Mucosa of stomach (tissue), 1 donor: ENCODE measurements at regions not wholly inside any gene's neighbourhood (a gene's known extent, or its start where the extent isn't known, plus 50 kb on each side); places are given as distances from the start of the nearest gene placed in this dataset.
"Not testable (repeated sequence)": the region's sequence is repeated elsewhere in the genome, so short reads cannot be mapped to it uniquely, and the experiment has no call there.

Source experiments
- H3K27me3 ChIP-seq: one replicate; pipeline ENCODE4 v1.7.0; 2013; ENCODE audit warnings: mild to moderate bottlenecking, low read length; ENCODE audit not compliant: control insufficient read depth, insufficient read depth
- H3K36me3 ChIP-seq: one replicate; pipeline ENCODE4 v1.7.0; 2013; ENCODE audit warnings: low read length; ENCODE audit not compliant: control insufficient read depth, insufficient read depth
- H3K4me1 ChIP-seq: one replicate; pipeline ENCODE4 v1.7.0; 2013; ENCODE audit warnings: mild to moderate bottlenecking, low read length; ENCODE audit not compliant: control insufficient read depth, insufficient read depth
- H3K4me3 ChIP-seq: one replicate; pipeline ENCODE4 v1.7.0; 2013; ENCODE audit warnings: low read length
- H3K9ac ChIP-seq: one replicate; pipeline ENCODE4 v1.7.0; 2013; ENCODE audit warnings: mild to moderate bottlenecking, low read length, moderate library complexity
- H3K9me3 ChIP-seq: one replicate; pipeline ENCODE4 v1.7.0; 2013; ENCODE audit warnings: mild to moderate bottlenecking, low read length, moderate library complexity; ENCODE audit not compliant: control insufficient read depth
- donor health status: Pancreatic carcinoma.

DNA sequence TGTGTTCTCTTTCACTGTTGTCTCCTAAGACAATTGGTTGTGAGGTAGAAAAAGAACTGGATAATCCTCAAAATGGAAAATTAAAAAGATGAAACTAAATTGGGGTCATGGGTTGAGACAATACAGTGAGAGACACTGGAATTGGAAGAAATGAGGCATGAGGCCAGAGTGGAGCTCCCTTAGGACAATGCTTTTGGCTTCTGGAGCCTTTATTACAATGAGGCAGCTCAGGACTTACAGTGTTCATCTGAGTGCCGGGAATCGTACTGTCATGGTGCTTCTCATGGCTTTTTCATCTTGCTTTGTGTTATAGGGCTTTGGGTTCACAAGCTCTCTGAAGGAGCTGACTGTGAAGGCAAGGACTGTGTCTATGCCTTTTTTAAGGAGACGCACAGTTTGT is 293.5 kb downstream of the SOX2 start:
- Histone ChIP-seq H3K9me3 (no peaks in the 10 kb centered on the region), H3K27me3 (no peaks in the 10 kb centered on the region), H3K9ac (no peak overlapping the region), H3K4me1 (peaks cover 12% of the 10 kb centered on the region), H3K4me3 (no peak overlapping the region), H3K36me3 (no peaks in the 10 kb centered on the region)

DNA sequence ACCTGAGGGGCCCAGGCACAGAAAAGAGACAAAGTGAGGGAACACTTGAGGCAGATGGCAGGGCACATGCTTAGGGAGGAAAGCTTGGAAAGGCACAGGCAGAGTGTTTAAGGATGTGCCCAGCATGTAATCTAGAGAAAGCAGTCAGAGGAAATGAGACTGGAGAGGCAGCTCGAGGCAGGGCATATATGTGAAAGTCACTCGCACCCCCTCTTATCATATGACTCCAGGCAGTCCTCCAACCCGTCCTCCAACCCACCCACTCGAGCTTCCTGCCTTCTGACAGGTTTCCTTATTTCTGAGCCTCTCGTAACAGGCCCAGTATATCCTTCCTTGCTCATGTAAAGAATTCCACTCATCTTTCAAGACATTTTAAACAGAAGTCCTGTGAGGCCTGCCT is 294.0 kb downstream of the SOX2 start:
- Histone ChIP-seq H3K9me3 (no peaks in the 10 kb centered on the region), H3K9ac (no peak overlapping the region), H3K4me1 (peaks cover 7% of the 10 kb centered on the region), H3K27me3 (no peaks in the 10 kb centered on the region), H3K36me3 (no peaks in the 10 kb centered on the region), H3K4me3 (no peak overlapping the region)

DNA sequence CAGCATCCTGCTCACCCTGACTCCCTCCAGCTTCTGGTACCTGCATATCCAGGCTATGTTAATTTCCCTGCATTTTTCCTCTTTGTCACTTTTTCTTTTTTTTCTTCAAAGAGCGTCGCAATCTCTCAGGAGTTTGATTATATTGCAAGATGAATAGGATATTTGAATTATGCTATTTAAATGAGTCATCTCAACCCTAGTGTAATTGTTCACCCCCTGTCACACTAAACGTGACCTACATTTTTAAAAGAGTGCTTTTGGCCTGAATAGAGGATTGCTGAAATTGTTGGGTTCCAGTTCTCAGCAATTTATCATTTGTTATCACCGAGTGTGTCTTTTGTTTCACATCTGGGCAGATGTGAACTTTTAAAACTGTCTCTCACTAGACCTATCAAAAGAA is 294.7 kb downstream of the SOX2 start:
- Histone ChIP-seq H3K9me3 (no peaks in the 10 kb centered on the region), H3K36me3 (no peaks in the 10 kb centered on the region), H3K9ac (no peak overlapping the region), H3K4me1 (no peaks in the 10 kb centered on the region), H3K4me3 (no peak overlapping the region), H3K27me3 (no peaks in the 10 kb centered on the region)

- Histone ChIP-seq H3K9ac (no peak overlapping the region), H3K4me1 (no peaks in the 10 kb centered on the region), H3K9me3 (no peaks in the 10 kb centered on the region), H3K4me3 (no peak overlapping the region), H3K27me3 (no peaks in the 10 kb centered on the region), H3K36me3 (no peaks in the 10 kb centered on the region)
Observed at GRCh38 chr3:182007441-182007840, 295.7 kb downstream of the SOX2 start.

DNA sequence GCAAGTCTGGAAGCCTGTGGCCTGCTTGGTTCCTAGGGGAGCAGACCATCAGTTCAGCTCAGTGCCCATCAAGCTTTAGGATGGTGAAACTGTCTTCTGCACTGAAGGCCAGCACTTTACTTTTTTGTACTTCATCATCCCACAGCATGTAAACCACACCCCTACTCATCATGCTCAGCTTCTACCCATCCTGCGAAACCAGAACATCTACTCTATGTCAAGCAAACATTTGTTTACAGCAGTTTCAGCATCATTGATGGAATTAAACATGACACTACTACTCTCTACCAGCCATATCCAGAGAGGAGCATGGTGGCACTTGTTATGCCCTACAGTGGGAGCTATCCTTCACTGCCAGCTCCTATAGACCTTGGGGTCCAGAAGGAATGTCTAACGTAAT is 306.6 kb downstream of the SOX2 start:
- H3K4me3 ChIP-seq: no peak overlapping the region
- H3K4me1 ChIP-seq: no peaks in the 10 kb centered on the region
- H3K36me3 ChIP-seq: no peaks in the 10 kb centered on the region
- H3K9me3 ChIP-seq: no peaks in the 10 kb centered on the region
- no peaks in the 10 kb centered on the region for H3K27me3 ChIP-seq
- no peak overlapping the region for H3K9ac ChIP-seq

DNA sequence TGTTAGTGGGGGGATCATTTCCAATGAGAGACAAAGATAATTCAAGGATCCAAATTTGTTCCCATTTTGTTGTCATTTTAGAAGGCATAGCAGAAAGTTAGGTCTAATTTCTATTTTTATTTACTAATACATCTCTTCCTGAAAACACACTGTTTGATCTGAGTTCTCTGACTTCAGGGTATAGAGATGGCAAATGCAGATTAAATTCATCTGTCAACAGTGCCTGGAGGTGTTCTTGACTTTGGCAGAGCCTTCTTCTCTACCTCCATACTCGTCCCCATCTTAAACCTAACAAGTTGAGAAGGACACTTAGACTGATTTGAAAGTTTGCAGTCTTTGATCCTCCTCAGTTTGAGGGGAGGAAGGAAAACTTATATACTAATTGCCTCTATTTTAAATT is 308.2 kb downstream of the SOX2 start:
- H3K9ac ChIP-seq: no peak overlapping the region
- H3K4me1 ChIP-seq: no peaks in the 10 kb centered on the region
- no peaks in the 10 kb centered on the region for H3K27me3 ChIP-seq
- no peaks in the 10 kb centered on the region for H3K9me3 ChIP-seq
- H3K36me3 ChIP-seq: no peaks in the 10 kb centered on the region
- no peak overlapping the region for H3K4me3 ChIP-seq

DNA sequence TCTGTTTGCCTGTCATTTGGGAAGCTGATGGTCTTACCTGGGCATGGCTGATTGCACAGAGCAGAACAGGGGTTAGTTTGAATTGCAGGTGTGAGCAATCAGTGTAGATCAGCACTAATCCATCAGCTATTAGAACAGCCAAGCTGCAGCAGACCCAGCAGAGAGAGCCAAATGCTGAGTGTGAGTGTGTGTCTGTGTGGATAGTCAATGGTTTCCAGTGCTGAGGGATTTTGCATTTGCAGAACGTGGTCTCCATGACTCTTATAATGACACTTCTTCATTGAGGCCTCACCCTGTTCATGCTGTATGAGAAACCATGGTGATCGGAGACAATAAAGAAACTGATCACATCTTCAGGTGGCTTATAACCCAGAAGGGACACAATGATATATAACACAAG is 312.1 kb downstream of the SOX2 start:
- Histone ChIP-seq H3K9ac (no peak overlapping the region), H3K27me3 (no peaks in the 10 kb centered on the region), H3K4me1 (no peaks in the 10 kb centered on the region), H3K36me3 (no peaks in the 10 kb centered on the region), H3K9me3 (no peaks in the 10 kb centered on the region), H3K4me3 (no peak overlapping the region)

- Histone ChIP-seq H3K27me3 (no peaks in the 10 kb centered on the region), H3K36me3 (no peaks in the 10 kb centered on the region), H3K9ac (no peak overlapping the region), H3K9me3 (no peaks in the 10 kb centered on the region), H3K4me3 (no peak overlapping the region), H3K4me1 (peaks cover 10% of the 10 kb centered on the region)
Observed at GRCh38 chr3:182027366-182027765, 315.6 kb downstream of the SOX2 start.

- H3K9ac ChIP-seq: no peak overlapping the region
- no peaks in the 10 kb centered on the region for H3K27me3 ChIP-seq
- no peaks in the 10 kb centered on the region for H3K36me3 ChIP-seq
- H3K9me3 ChIP-seq: no peaks in the 10 kb centered on the region
- H3K4me3 ChIP-seq: no peak overlapping the region
- H3K4me1 ChIP-seq: peaks cover 10% of the 10 kb centered on the region
Observed at GRCh38 chr3:182028081-182028480, 316.4 kb downstream of the SOX2 start.

DNA sequence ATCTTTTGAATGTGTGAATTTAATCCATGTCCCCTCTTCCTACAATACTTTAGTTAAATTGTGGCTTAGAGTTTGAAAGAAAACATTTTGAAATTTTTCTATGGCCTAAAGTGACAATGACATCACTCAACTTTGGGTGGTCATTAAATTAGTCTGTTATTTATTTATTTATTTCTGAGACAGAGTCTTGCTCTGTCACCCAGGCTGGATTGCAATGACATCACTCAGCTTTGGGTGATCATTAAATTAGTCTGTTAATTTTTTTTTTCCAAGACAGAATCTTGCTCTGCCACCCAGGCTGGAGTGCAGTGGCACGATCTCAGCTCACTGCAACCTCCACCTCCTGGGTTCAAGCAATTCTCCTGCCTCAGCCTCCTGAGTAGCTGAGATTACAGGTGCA is 322.5 kb downstream of the SOX2 start:
- not testable (repeated sequence) for H3K27me3 ChIP-seq, H3K4me1 ChIP-seq, H3K4me3 ChIP-seq, H3K9ac ChIP-seq, H3K36me3 ChIP-seq, H3K9me3 ChIP-seq

DNA sequence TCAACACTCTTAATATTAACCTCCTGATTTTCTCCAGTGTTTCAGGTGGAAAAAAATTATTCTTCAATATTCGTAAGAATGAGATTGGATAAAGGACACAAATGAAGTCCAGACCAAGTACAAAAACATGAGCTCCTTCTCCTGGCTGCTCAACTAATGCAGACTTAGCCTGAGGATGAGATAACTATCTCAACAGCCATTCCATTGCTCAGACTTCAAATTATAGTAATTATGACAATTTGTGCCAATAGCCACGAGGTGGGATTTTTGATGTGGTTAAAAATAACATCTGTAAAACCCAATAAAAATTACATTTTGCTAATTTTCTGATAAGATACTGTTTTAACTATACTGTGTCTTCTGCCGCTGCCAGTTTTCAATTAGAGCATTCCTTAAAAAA is 323.6 kb downstream of the SOX2 start:
- no peaks in the 10 kb centered on the region for H3K9me3 ChIP-seq
- no peak overlapping the region for H3K9ac ChIP-seq
- peaks cover 6% of the 10 kb centered on the region for H3K4me1 ChIP-seq
- H3K4me3 ChIP-seq: no peak overlapping the region
- H3K27me3 ChIP-seq: no peaks in the 10 kb centered on the region
- H3K36me3 ChIP-seq: no peaks in the 10 kb centered on the region

DNA sequence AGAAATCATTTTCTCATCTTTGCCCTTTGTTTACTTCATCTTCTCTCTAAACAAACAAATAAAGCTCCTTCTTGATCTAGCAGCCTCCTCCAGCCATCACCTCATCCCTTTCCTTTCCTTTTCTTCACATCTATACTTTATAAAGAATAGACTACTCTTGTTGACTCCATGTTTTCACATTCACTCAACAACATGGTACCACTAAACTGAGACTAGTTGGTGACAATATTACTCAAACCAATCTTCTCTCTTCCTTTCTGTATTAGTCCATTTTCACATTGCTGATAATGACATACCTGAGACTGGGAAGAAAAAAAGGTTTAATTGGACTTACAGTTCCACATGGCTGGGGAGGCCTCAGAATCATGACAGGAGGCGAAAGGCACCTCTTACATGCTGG is 324.7 kb downstream of the SOX2 start:
- no peak overlapping the region for H3K4me3 ChIP-seq
- H3K36me3 ChIP-seq: no peaks in the 10 kb centered on the region
- peaks cover under 1% of the 10 kb centered on the region for H3K4me1 ChIP-seq
- no peak overlapping the region for H3K9ac ChIP-seq
- H3K27me3 ChIP-seq: no peaks in the 10 kb centered on the region
- H3K9me3 ChIP-seq: no peaks in the 10 kb centered on the region

DNA sequence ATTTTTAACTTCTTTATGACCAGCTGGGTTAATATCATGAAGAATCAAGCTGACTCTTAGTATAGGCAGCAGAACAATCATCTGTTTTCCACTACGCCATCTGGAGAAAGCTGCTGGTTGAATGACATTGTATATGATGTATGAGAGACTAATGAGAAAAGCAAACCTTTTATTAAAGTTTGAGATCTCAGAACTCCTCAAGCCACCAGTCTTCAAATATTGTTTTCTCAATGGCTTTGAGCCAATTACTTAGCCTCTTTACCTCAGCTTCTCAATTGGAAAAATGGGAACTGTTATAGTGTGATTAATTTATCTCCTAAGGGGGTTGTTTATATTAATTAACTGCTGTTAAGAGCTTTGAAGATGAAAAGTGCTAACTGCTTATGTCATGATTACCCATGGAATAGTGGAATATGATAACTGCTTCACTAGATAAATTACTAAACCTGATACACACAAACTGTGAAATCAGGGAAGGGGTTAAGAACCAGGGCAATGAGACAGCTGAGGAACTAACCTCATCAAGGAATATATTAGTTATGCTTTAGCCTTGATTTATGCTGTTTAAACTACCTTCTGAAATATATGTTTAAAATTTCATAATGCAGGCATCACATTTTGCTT is 330.1 kb downstream of the SOX2 start:
- no peak overlapping the region for H3K4me3 ChIP-seq
- H3K36me3 ChIP-seq: no peaks in the 10 kb centered on the region
- peaks cover 8% of the 10 kb centered on the region for H3K4me1 ChIP-seq
- no peaks in the 10 kb centered on the region for H3K9me3 ChIP-seq
- no peak overlapping the region for H3K9ac ChIP-seq
- no peaks in the 10 kb centered on the region for H3K27me3 ChIP-seq
